Adrenal gland (tissue), 5 donors: ENCODE measurements at regions not wholly inside any gene's neighbourhood (a gene's known extent, or its start where the extent isn't known, plus 50 kb on each side); places are given as distances from the start of the nearest gene placed in this dataset.

Source experiments
- CTCF ChIP-seq, 6 experiments: fragments of 450-650 bp in 4 of 6; fragments of 200-600 bp in 2 of 6; sonication (generic) in 1 of 6; IDR thresholded peaks; 1 replicate in 5 of 6; 2 replicates in 1 of 6; pipeline versions ENCODE4 v1.5.1 to v1.8.0; 2016 to 2021; ENCODE audit warnings: antibody characterized with exemption in 6 of 6, mild to moderate bottlenecking in 2 of 6, moderate library complexity in 1 of 6
- POLR2A ChIP-seq, 2 donors: fragments of 450-650 bp; IDR thresholded peaks; one replicate each; pipeline ENCODE4 v1.6.1; 2017; ENCODE audit warnings: antibody characterized with exemption in 2 of 2, mild to moderate bottlenecking in 2 of 2, moderate library complexity in 1 of 2
- donor health status: DM: no; HTN: no; CAD: no.

GRCh38 chr2:121966663-121967062 lies 211.2 kb downstream of the TSN start:
- no peak for TF ChIP-seq CTCF (IDR thresholded peaks at IDR 0.05)
- TF ChIP-seq POLR2A (IDR thresholded peaks at IDR 0.05) = no peak
